Hippocampal formation (tissue), 2 donors: ENCODE measurements at regions not wholly inside any gene's neighbourhood (a gene's known extent, or its start where the extent isn't known, plus 50 kb on each side); places are given as distances from the start of the nearest gene placed in this dataset.

Experiments used
- DNase-seq, 2 donors: peaks; one replicate each; lab custom pipeline; 2025; lab: John Stamatoyannopoulos, UW

GRCh38 chr2:128690869-128691268 is 372.2 kb upstream of the HS6ST1 start:
- no peak for DNase-seq

DNA sequence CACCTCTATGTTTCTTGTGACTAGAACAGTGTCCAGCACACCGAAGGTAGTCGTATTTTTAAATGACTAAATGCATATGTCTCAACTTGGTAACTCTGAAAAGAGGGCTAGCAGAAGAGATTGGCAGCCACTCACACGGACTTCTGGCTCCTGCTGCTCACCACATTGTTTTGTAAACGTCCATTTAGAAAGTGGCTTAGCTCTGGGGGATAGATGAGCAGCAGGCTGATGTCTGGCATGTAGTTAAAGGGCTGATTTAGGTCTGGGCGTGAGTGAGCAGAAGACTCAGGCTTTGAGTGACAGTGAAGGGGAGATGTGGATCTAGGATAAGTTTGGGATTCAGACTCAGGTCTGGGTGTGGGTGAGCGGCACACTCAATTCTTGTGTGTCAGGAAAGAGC is 372.9 kb upstream of the HS6ST1 start:
- no peak for DNase-seq

DNA sequence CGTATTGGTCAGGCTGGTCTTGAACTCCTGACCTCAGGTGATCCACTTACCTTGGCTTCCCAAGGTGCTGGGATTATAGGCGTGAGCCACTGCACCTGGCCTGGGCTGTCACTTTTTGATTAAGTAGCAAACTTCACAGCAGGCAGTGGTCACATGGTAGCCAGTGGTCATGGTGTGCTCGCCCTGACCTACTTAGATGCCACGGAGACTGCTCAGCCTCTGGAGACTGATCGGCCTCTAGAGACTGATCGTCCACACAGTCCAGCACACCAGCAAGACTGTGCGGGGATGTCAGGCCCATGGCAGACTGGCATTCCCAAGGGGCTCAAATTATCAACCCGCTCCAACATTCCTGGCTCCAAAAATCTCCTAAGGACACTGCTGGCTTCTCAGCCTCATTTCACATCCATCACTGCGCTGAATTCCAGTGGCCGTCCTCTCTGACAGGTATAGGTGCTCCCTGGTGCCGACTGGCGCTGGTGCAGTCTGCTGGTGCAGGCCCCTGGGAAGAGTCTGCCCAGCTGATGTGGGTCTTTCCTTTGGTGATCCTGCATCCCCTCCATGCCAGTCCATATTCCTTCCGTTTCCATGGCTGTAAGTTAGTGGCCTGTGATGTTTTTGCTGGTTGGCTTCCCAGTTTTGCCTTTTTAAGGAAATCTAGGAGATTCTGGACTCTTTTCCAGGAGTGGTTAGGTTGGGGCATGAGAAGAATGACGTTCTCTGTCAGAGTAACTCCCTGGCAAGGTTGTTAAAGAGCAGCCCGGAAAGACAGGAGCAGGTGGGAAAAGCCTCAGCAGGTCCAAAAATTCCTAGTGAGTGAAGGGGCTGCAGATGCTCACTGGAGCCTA is 374.5 kb upstream of the HS6ST1 start:
- DNase-seq, result no peak

DNA sequence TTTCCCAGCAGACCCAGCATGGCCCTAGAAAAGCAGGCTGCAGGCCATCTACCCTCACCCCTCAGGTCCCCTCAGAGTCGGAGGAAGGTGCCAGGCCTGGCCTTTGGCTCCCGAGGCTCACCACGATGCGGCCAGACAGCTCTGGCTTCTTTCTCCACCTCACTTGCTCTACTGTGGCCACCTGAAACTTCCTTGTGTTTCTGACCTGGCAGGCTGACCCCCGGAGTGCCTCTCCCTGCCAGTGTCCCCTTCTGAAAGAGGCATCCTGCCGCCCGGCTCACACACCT is 375.0 kb upstream of the HS6ST1 start:
- no peak for DNase-seq

- DNase-seq, result peak in 1 of 2 donors; percentile 16
Measured at GRCh38 chr2:128695646-128696220, 377.1 kb upstream of the HS6ST1 start.

- no peak for DNase-seq
Measured at GRCh38 chr2:128696421-128696820, 377.8 kb upstream of the HS6ST1 start.

GRCh38 chr2:128701418-128701817 is 382.8 kb upstream of the HS6ST1 start:
- no peak for DNase-seq

DNA sequence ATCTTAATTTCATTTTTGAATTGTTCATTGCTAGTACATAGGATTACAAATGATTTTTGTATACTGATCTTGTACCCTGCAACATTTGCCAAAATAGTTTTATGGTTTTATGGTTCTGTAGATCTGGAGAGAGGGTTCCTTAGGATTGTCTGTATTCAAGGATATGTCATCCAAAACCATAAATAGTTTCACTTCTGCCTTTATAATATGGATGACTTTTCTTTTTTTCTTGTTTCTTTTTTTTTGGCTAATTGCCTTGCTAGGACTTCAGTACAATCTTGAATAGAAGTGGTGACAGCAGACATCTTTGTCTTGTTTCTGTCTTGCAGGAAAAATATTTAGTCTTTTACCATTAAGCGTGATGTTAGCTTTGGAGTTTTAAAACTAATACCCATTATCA is 383.9 kb upstream of the HS6ST1 start:
- DNase-seq, result no peak

GRCh38 chr2:128708106-128708816 is 389.6 kb upstream of the HS6ST1 start:
- DNase-seq, result no peak

GRCh38 chr2:128710242-128710641 is 391.6 kb upstream of the HS6ST1 start:
- DNase-seq, result no peak

GRCh38 chr2:128710729-128711128 is 392.1 kb upstream of the HS6ST1 start:
- no peak for DNase-seq

- DNase-seq, result peak in 1 of 2 donors; percentile 12
Measured at GRCh38 chr2:128714285-128714684, 395.6 kb upstream of the HS6ST1 start.

- no peak for DNase-seq
Measured at GRCh38 chr2:128714851-128715312, 396.2 kb upstream of the HS6ST1 start.

GRCh38 chr2:128715360-128715759 is 396.7 kb upstream of the HS6ST1 start:
- DNase-seq, result no peak

- no peak for DNase-seq
Measured at GRCh38 chr2:128716299-128716721, 397.6 kb upstream of the HS6ST1 start.

- no peak for DNase-seq
Measured at GRCh38 chr2:128717758-128718710, 399.4 kb upstream of the HS6ST1 start.

GRCh38 chr2:128720080-128721022 is 401.7 kb upstream of the HS6ST1 start:
- DNase-seq, result no peak

- DNase-seq, result no peak
Measured at GRCh38 chr2:128721096-128721495, 402.4 kb upstream of the HS6ST1 start.

- DNase-seq, result no peak
Measured at GRCh38 chr2:128722489-128722888, 403.8 kb upstream of the HS6ST1 start.

DNA sequence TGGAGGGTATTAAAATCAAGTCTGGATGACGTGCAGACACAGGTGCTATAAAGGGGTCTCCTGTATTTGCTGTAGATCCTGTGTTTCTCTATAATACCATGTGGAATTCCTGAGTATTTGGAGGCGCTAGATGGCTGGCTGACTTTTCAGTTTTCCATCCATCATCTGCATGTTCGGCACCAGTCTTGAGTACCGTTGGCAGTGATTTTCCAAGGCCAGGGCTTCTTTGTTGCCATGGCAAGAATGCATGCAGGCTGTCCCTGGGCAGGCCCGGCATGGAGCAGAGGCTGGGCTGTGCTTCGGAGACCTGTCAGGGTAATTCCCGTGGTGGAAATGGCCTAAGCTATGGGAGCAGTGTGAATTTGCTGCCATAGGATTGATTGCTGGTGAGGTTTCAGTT is 405.9 kb upstream of the HS6ST1 start:
- DNase-seq, result no peak

- DNase-seq, result no peak
Measured at GRCh38 chr2:128724972-128725371, 406.3 kb upstream of the HS6ST1 start.
